ENCODE measurements at regions not wholly inside any gene's neighbourhood (a gene's known extent, or its start where the extent isn't known, plus 50 kb on each side); places are given as distances from the start of the nearest gene placed in this dataset.

GRCh38 chr6:133062077-133062476, 179.1 kb upstream of the EYA4 start:
- no peak for TF ChIP-seq POLR2AphosphoS5 (IDR thresholded peaks at IDR 0.05; ENCODE audit: low read depth, low read length)
- no peak for TF ChIP-seq TAF1 (IDR thresholded peaks at IDR 0.05; ENCODE audit: borderline replicate concordance, insufficient read depth, low read length)
- TF ChIP-seq REST (IDR thresholded peaks at IDR 0.05; ENCODE audit: insufficient read depth in 1 of 2, low read depth in 2 of 2, low read length in 2 of 2): no peak
- TF ChIP-seq SIN3A (IDR thresholded peaks at IDR 0.05; ENCODE audit: borderline replicate concordance, insufficient read depth, low read length): no peak
